GM12872 (cell line): ENCODE measurements at regions not wholly inside any gene's neighbourhood (a gene's known extent, or its start where the extent isn't known, plus 50 kb on each side); places are given as distances from the start of the nearest gene placed in this dataset.

Experiments
- TF ChIP-seq, protein P1 (sequence below): IDR thresholded peaks from 3 replicates; pipeline ENCODE4 v1.5.1; 2011; ENCODE audit warnings: low read depth, mild to moderate bottlenecking, low read length, moderate library complexity; ENCODE audit not compliant: insufficient read depth

DNA sequence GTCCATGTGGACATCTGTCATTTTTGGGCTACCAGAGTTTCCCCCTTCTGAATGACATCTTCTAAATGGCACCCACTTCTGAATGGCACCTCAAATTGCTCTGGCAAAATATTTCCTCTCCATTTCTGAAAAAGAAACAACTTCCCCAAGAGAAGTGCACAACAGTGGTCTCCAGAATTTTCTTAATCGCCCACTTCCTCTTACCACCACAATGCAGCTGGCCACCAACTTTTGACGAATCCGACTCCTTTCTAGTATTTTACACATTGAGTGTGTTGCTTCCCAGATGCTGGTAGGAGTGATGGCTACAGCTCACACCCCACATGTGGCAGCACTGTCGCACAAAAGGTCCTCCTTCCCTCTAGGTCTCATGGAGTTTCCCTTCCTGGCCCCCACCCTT is 216.1 kb downstream of the FOXA2 start:
- TF ChIP-seq, protein P1, sequence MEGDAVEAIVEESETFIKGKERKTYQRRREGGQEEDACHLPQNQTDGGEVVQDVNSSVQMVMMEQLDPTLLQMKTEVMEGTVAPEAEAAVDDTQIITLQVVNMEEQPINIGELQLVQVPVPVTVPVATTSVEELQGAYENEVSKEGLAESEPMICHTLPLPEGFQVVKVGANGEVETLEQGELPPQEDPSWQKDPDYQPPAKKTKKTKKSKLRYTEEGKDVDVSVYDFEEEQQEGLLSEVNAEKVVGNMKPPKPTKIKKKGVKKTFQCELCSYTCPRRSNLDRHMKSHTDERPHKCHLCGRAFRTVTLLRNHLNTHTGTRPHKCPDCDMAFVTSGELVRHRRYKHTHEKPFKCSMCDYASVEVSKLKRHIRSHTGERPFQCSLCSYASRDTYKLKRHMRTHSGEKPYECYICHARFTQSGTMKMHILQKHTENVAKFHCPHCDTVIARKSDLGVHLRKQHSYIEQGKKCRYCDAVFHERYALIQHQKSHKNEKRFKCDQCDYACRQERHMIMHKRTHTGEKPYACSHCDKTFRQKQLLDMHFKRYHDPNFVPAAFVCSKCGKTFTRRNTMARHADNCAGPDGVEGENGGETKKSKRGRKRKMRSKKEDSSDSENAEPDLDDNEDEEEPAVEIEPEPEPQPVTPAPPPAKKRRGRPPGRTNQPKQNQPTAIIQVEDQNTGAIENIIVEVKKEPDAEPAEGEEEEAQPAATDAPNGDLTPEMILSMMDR: no peak

DNA sequence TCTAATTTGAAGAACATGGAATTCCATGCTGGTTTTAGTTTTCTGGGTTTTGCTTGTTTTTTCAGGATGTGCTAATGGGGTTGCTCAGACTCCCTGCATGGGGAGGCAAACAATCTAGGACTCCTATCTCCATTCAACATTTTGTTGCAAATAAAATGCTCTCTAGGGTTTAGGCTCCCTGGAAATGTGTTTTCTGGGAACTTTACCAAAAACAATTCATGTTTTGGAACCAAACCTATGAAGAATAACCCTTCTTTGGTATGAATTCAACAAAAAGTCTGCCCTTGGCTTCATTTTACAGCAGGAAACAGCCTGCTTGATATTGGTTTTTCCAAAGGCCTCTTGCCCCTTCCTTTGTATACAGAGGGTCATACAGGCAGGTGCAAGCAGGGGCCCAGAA is 217.7 kb downstream of the FOXA2 start:
- TF ChIP-seq, protein P1: no peak

DNA sequence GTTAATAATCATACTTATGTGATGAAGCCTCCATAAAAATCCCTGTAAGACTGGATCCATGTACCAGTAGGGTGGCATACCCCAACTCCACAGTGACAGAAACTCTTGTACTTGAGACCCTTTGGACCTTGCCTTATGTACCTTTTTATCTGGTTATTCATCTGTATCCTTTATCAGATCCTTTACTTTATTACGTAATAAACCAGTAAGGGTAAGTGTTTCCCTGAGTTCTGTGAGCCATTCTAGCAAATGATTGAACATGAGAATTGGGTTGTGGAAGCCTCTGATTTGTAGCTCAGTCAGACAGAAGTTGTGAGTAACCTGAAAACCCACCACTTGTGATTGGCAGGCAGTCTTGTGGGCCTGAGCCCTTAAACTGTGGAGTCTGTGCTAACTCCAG is 229.7 kb downstream of the FOXA2 start:
- TF ChIP-seq, protein P1: no peak

DNA sequence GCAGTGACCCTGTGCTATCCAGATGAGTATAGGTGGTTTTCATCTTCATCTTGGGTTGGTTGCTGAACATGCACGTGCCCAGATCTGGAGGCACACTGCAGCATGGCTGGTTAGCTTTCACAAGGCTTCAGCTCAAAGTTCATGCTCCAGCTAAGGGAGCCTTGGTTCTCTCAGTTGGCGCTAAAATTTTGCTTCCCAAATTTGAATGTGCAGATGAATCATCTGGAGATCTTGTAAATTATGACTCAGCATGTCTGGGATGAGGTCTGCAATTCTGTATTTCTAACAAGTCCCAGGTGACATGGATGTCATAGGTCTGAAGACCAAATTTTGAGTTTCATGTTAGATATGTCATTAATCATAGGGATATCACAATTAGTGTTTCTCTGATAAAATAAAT is 230.8 kb downstream of the FOXA2 start:
- TF ChIP-seq, protein P1: no peak

DNA sequence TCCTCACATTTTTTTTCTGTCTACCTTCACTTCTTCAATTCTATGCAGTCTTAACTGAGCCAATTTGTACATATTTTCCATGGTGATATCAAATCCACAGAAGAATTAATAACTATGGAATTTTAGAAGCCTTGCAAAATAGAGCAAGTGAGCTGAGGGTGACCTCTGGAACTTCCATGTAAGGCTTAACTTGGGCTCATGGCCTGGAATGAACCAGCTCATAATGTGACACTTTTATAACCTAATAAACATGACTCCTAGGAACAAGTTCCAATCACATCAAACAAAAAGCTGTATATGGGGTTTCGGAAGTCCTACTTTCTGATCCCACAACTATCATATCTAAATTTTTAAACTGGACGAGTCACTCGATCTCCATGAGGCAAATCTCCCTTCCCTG is 232.4 kb downstream of the FOXA2 start:
- TF ChIP-seq, protein P1: no peak

DNA sequence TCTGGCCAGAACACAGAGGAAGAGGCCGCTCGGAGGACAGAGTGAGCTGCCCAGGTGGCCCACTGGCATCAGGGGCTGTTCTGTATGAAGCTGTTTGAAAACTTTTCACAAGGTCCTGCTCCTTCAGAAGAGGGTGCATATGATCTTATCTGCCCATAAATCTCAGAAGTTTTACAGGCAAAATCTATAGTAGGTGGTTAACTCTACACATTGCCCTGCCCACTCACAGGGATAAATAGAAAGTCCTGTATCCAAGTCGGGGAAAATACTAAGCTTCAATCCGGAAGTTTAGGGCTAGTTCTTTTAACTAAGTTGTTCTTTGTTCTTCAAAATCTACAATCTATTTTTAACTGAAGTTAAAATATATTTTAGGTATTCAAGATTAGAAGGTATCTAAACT is 233.7 kb downstream of the FOXA2 start:
- TF ChIP-seq, protein P1: no peak

DNA sequence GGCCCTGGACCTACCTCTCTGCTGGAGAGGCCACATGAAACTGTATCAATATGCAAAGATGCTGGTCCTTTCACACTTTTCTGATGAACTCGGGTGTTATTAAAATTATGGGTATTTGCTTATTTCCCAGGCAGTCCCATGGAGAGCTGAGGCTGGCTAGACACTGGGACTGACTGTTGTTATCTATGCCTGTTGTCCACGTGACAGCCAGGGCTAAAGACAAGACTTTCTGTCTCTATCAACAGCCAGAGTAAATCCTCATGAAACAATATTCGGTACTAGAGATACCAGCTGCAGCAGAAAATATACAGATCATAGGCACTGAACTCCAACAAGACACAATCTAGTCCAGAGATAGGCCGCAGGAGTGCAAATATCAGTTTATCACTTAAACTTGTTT is 236.4 kb downstream of the FOXA2 start:
- TF ChIP-seq, protein P1: no peak

DNA sequence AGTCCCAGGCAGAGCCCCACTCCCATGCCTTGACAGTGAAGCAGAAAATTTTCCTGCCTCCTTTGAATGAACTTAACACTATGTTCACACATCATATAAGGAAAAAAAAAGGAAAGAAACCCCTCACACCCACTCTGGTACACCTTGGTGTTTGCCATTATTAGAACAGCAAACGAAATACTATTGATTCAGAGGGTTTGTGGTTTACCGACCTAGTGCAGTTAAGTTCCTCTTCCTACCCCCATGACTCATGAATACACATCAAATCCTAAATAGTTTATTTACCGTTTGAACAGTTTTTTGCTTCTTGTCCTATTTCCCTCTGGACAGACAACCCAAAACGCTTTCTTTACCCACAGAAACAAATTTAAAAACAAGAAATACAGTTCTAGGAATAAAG is 237.7 kb downstream of the FOXA2 start:
- TF ChIP-seq, protein P1: no peak
